ENCODE measurements at regions not wholly inside any gene's neighbourhood (a gene's known extent, or its start where the extent isn't known, plus 50 kb on each side); places are given as distances from the start of the nearest gene placed in this dataset.
"Not testable (repeated sequence)": the region's sequence is repeated elsewhere in the genome, so short reads cannot be mapped to it uniquely, and the experiment has no call there.

DNA sequence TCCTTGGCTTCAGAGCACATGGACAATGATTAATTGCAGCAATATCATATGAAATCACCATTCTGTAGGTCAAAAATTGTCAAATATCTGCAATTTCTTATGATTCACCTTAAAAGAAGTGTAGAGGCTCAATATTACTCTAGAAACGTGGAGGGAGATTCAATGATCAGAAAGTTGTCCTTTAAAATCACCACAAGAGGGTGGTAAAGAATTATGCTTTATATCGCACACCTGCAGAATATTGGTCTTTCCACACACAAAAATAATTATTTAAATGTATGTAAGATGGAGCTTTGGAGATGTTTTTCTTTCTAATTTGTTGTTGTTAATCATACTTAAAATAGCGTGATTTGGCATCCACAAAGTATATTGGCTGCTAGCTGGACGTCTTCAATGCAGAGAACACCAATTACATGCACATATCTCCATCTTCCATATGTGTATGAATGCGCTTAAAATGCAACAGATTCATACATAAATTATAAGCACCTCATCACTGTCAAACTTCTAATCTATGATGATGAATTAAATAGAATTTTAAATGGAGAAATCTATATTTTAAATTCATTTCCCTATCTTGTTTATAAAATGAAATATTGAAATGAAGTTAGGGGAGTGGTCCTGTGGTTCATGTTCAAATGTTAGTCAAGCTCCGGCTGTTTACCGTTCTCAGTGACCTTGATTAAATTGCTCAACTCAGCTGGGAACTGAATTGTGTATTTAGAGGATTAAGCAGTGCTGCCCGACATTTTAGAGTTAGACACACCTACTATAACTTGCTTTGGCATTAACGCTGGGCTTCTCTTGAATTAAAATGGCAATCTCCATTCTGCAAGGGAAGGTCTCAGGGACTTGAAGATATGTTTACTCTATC, 153.5 kb upstream of the CHL1 start:
- H3K4me3 ChIP-seq (ENCODE audit: control insufficient read depth, low read depth, low read length) = not testable (repeated sequence)
- TF ChIP-seq, protein P1, sequence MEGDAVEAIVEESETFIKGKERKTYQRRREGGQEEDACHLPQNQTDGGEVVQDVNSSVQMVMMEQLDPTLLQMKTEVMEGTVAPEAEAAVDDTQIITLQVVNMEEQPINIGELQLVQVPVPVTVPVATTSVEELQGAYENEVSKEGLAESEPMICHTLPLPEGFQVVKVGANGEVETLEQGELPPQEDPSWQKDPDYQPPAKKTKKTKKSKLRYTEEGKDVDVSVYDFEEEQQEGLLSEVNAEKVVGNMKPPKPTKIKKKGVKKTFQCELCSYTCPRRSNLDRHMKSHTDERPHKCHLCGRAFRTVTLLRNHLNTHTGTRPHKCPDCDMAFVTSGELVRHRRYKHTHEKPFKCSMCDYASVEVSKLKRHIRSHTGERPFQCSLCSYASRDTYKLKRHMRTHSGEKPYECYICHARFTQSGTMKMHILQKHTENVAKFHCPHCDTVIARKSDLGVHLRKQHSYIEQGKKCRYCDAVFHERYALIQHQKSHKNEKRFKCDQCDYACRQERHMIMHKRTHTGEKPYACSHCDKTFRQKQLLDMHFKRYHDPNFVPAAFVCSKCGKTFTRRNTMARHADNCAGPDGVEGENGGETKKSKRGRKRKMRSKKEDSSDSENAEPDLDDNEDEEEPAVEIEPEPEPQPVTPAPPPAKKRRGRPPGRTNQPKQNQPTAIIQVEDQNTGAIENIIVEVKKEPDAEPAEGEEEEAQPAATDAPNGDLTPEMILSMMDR (conservative IDR thresholded peaks at IDR 0.05; ENCODE audit: control insufficient read depth, insufficient read depth, low read depth, low read length) = peak; percentile 30
- DNase-seq (ENCODE audit: low read depth) = peak; percentile 25

DNA sequence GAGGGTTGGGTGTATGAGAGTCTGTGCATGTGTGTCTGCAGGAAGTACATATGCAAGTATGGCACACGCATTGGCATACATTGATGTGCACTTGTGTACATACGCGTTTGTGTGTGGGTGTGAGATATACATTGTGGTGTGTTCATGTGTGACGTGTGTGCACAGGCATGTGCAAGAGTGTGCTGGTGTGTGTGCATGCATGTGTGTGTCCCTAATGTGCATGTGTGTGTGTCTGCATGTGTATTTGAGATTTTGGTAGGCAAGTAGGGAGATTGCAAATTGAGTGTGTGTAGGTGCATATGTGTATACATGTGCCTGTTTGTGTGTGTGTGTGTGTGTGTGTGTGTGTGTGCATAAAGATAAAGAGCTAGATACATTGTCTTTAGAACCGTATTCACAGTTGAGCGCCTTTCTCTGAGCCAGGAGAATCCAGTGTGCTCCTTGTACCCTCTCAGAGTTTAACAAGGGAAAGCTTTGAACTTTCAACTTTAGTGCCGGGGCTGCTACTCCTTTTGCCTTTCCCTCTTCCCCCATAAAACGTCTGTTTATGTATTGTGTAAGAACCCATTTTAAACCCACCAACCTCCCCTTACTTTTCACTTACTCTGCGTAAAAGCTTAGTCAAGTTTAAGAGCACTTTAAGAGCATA, 152.4 kb upstream of the CHL1 start:
- H3K4me3 ChIP-seq (ENCODE audit: control insufficient read depth, low read depth, low read length) = no peak overlapping the region
- TF ChIP-seq, protein P1 (conservative IDR thresholded peaks at IDR 0.05; ENCODE audit: control insufficient read depth, insufficient read depth, low read depth, low read length) = no peak
- DNase-seq (ENCODE audit: low read depth) = no peak

DNA sequence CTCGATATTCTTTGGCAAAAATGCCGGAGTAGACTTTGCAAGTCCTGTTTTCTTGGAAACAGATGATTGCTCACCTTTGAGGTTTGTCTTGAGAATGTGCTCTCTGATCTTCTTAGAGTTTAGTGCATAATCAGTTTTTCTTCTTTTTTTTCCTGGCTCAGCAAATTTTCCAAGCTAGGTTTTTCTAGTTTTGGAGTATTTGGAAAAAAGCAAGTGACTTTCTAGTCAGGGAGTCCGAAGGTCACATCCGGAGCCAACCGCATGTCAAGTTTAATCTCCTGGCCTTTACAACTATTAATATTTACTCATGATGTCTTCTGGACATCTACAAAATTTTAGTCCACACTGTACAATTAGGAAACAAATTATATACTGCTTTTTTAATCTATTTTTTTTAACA, 151.6 kb upstream of the CHL1 start:
- not testable (repeated sequence) for H3K4me3 ChIP-seq (ENCODE audit: control insufficient read depth, low read depth, low read length); DNase-seq (ENCODE audit: low read depth)

DNA sequence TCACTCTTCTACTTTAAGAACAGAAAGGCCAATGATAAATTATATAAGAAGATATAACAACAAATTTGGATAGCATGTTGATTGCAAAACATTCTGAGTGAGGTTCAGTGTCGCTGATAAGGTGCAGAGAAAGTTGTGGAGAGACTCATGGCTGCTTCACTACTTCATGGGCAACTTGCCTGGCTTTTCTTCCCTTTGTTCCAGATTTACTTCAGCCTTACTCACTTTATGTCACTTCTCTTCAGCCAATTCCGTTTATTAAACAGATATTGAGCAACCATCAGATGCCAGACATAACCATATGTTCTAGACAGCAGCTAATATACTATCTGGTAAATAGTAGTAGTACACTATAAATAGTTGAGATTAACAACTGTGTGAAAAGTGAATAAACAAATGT, 150.0 kb upstream of the CHL1 start:
- TF ChIP-seq, protein P1 (conservative IDR thresholded peaks at IDR 0.05; ENCODE audit: control insufficient read depth, insufficient read depth, low read depth, low read length) = no peak
- no peak overlapping the region for H3K4me3 ChIP-seq (ENCODE audit: control insufficient read depth, low read depth, low read length)
- DNase-seq (ENCODE audit: low read depth) = peak; percentile 74

DNA sequence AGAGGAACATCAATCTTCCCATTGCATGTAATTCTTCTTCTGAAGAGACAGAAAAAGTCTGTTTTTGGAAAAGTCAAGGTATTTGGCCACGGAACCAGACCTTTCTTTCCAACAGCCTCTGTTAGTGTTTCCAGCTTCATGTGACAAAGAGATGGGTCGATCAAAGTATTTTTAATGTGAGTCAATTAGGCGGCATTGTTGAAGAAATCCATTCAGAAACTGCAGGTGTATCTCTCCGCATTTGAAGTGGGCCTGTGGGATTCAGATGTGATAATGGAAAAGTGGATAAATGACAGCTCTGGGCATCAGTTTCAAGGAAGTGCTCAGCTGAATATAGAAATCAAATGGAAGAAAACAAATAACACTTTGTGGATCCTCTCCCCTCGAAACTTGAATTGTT, 143.1 kb upstream of the CHL1 start:
- H3K4me3 ChIP-seq (ENCODE audit: control insufficient read depth, low read depth, low read length); DNase-seq (ENCODE audit: low read depth): not testable (repeated sequence)

DNA sequence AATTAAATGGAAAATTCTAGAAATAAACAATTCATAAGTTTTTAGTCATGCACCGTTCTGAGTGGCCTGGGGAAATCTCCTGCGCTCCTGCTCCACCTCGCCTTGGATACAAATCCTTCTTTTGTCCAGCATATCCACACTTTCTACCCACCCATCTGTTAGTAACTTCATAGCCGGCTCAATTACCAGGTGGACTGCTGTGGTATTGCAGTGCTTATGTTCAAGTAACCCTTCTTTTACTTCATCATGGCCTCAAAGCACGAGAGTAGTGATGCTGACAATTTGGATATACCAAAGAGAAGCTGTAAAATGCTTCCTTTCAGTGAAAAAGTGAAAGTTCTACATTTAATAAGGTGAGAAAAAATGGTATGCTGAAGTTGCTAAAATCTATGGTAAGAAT, 142.3 kb upstream of the CHL1 start:
- DNase-seq (ENCODE audit: low read depth) = no peak
- no peak overlapping the region for H3K4me3 ChIP-seq (ENCODE audit: control insufficient read depth, low read depth, low read length)
- TF ChIP-seq, protein P1 (conservative IDR thresholded peaks at IDR 0.05; ENCODE audit: control insufficient read depth, insufficient read depth, low read depth, low read length) = no peak

DNA sequence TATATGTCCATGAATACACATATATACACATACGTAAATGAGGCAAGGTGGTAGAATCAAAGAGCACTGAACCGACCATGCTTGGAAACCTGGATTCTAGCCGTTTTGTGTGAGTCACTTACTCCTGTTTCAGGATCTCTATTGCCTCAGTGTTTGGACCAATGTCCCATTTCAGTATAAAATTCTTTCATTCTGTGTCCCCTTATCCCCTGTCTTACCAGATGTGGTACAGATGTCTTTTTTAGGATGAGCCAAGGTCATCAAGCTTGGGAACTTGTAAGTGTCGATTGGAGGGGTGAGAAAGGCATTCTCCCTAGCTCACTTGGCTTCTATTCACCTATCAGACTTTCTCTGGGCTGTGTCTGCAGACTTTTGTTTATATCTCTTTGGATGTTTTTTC, 139.9 kb upstream of the CHL1 start:
- TF ChIP-seq, protein P1 (conservative IDR thresholded peaks at IDR 0.05; ENCODE audit: control insufficient read depth, insufficient read depth, low read depth, low read length) = no peak

More for the DNA sequence above, 139.9 kb upstream of the CHL1 start:
- no peak overlapping the region for H3K4me3 ChIP-seq (ENCODE audit: control insufficient read depth, low read depth, low read length)
- DNase-seq (ENCODE audit: low read depth) = no peak

Data from fibroblast of mammary gland (primary cell).